ENCODE measurements at regions not wholly inside any gene's neighbourhood (a gene's known extent, or its start where the extent isn't known, plus 50 kb on each side); places are given as distances from the start of the nearest gene placed in this dataset.

- TF ChIP-seq RAD21 (IDR thresholded peaks at IDR 0.05 in 1 of 2, conservative IDR thresholded peaks at IDR 0.05 in 1 of 2; ENCODE audit: low read depth in 2 of 2, low read length in 2 of 2) (no peak), EGR1 (IDR thresholded peaks at IDR 0.05; ENCODE audit: borderline replicate concordance, low read depth, low read length) (no peak), TCF12 (IDR thresholded peaks at IDR 0.05; ENCODE audit: low read depth, low read length) (no peak), EP300 (IDR thresholded peaks at IDR 0.05; ENCODE audit: borderline replicate concordance in 1 of 2, low read depth in 2 of 2, low read length in 2 of 2) (no peak)
- TF ChIP-seq, protein P1, sequence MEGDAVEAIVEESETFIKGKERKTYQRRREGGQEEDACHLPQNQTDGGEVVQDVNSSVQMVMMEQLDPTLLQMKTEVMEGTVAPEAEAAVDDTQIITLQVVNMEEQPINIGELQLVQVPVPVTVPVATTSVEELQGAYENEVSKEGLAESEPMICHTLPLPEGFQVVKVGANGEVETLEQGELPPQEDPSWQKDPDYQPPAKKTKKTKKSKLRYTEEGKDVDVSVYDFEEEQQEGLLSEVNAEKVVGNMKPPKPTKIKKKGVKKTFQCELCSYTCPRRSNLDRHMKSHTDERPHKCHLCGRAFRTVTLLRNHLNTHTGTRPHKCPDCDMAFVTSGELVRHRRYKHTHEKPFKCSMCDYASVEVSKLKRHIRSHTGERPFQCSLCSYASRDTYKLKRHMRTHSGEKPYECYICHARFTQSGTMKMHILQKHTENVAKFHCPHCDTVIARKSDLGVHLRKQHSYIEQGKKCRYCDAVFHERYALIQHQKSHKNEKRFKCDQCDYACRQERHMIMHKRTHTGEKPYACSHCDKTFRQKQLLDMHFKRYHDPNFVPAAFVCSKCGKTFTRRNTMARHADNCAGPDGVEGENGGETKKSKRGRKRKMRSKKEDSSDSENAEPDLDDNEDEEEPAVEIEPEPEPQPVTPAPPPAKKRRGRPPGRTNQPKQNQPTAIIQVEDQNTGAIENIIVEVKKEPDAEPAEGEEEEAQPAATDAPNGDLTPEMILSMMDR (IDR thresholded peaks at IDR 0.05; ENCODE audit: control extremely low read depth in 1 of 3, insufficient read depth in 1 of 3, low read depth in 1 of 3, low read length in 3 of 3) = no peak
Observed at GRCh38 chr6:119483908-119484307, 134.3 kb upstream of the MAN1A1 start.
